SU-DHL-6 (cell line): ENCODE measurements at regions not wholly inside any gene's neighbourhood (a gene's known extent, or its start where the extent isn't known, plus 50 kb on each side); places are given as distances from the start of the nearest gene placed in this dataset.

Source experiments
- H2AFZ ChIP-seq: fragments of 200-600 bp; sonication (generic); 2 replicates; pipeline ENCODE4 v1.6.1; 2014; ENCODE audit warnings: low read depth, mild to moderate bottlenecking, moderate library complexity, mixed read lengths, antibody characterized with exemption, low read length; ENCODE audit not compliant: severe bottlenecking
- H3F3A ChIP-seq: fragments of 200-600 bp; shearing (Covaris generic); 2 replicates; pipeline ENCODE4 v1.6.0; 2016; ENCODE audit warnings: antibody characterized with exemption, mild to moderate bottlenecking; ENCODE audit not compliant: insufficient read depth
- H3K27ac ChIP-seq: fragments of 200-600 bp; sonication (generic); 2 replicates; pipeline ENCODE4 v1.5.1; 2016; ENCODE audit warnings: low read depth, mild to moderate bottlenecking, low read length, moderate library complexity, mixed read lengths
- H3K27me3 ChIP-seq: fragments of 200-600 bp; sonication (generic), shearing (Covaris generic); 2 replicates; pipeline ENCODE4 v1.6.0; 2014; ENCODE audit warnings: mild to moderate bottlenecking, low read length
- H3K36me3 ChIP-seq: fragments of 200-600 bp; sonication (generic); 2 replicates; pipeline ENCODE4 v1.6.1; 2014; ENCODE audit warnings: mild to moderate bottlenecking, low read length, mixed read lengths
- H3K4me2 ChIP-seq: fragments of 300-600, 200-600 bp; shearing (Covaris generic), sonication (generic); 2 replicates; pipeline ENCODE4 v1.6.0; 2014; ENCODE audit warnings: low read length, low read depth, mild to moderate bottlenecking; ENCODE audit not compliant: poor library complexity, severe bottlenecking
- H3K4me3 ChIP-seq: fragments of 200-600 bp; sonication (generic); 2 replicates; pipeline ENCODE4 v1.5.1; 2014; ENCODE audit warnings: antibody characterized with exemption, low read length, mild to moderate bottlenecking, mixed read lengths; ENCODE audit not compliant: insufficient read depth, poor library complexity, severe bottlenecking
- H3K79me2 ChIP-seq: fragments of 200-600 bp; sonication (generic); 2 replicates; pipeline ENCODE4 v1.6.1; 2014; ENCODE audit warnings: mild to moderate bottlenecking, low read length, moderate library complexity; ENCODE audit not compliant: insufficient read depth
- H3K9ac ChIP-seq: fragments of 200-600 bp; sonication (generic); 2 replicates; pipeline ENCODE4 v1.7.0; 2014; ENCODE audit warnings: mild to moderate bottlenecking, low read length
- H3K9me2 ChIP-seq: fragments of 200-600 bp; sonication (generic); replicated peaks from 2 replicates; pipeline ENCODE4 v1.6.1; 2014; ENCODE audit warnings: low read length; ENCODE audit not compliant: insufficient read depth
- H3K9me3 ChIP-seq: fragments of 200-600 bp; sonication (generic); 2 replicates; pipeline ENCODE4 v1.6.1; 2014; ENCODE audit warnings: low read length, mixed read lengths; ENCODE audit not compliant: insufficient read depth
- H4K20me1 ChIP-seq: fragments of 200-600 bp; sonication (generic); 2 replicates; pipeline ENCODE4 v1.6.1; 2014; ENCODE audit warnings: low read depth, mild to moderate bottlenecking, antibody characterized with exemption, low read length, moderate library complexity, mixed read lengths
- EZH2phosphoT487 ChIP-seq: fragments of 200-600 bp; sonication (generic), shearing (Covaris generic); conservative IDR thresholded peaks from 2 replicates; pipeline ENCODE4 v1.6.1; 2018; ENCODE audit warnings: mild to moderate bottlenecking, antibody characterized with exemption, low read length, moderate library complexity, mixed read lengths
- TF ChIP-seq, protein P1 (sequence below): fragments of 200-600 bp; sonication (generic); IDR thresholded peaks from one replicate; pipeline ENCODE4 v1.5.1; 2017; ENCODE audit warnings: antibody characterized with exemption, mild to moderate bottlenecking, low read length, moderate library complexity; ENCODE audit not compliant: insufficient read depth, poor library complexity, severe bottlenecking

DNA sequence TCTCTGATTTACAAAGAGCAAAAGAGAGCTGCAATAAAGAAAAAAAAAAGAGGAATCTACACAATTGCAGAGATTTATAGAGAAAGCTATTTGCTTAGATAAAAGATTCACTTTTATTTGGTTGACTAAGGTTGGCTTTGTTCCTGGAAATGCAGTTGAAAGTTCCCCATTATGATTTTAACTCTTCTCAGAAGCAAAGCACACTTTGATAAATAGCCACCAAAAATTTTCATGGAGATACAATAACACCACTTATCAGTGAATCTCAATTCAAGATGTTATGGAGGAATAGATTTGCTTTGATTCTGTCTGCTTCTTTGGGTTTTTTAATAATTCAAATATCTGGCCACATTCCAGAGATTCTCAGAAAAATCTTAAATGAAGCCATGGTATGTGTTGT, 88.5 kb upstream of the ANO3 start:
- Histone ChIP-seq H3K79me2 (no peaks in the 10 kb centered on the region), H2AFZ (no peak overlapping the region), H4K20me1 (no peaks in the 10 kb centered on the region), H3K9ac (no peak overlapping the region), H3K4me2 (no peak overlapping the region), H3K9me2 (no peaks in the 10 kb centered on the region), H3F3A (no peaks in the 10 kb centered on the region), H3K36me3 (peaks cover 6% of the 10 kb centered on the region; the same call in 1 of the 2 replicates), H3K4me3 (no peak overlapping the region), H3K9me3 (no peaks in the 10 kb centered on the region), H3K27me3 (no peaks in the 10 kb centered on the region), H3K27ac (no peak overlapping the region)
- no peak for TF ChIP-seq EZH2phosphoT487
- TF ChIP-seq, protein P1, sequence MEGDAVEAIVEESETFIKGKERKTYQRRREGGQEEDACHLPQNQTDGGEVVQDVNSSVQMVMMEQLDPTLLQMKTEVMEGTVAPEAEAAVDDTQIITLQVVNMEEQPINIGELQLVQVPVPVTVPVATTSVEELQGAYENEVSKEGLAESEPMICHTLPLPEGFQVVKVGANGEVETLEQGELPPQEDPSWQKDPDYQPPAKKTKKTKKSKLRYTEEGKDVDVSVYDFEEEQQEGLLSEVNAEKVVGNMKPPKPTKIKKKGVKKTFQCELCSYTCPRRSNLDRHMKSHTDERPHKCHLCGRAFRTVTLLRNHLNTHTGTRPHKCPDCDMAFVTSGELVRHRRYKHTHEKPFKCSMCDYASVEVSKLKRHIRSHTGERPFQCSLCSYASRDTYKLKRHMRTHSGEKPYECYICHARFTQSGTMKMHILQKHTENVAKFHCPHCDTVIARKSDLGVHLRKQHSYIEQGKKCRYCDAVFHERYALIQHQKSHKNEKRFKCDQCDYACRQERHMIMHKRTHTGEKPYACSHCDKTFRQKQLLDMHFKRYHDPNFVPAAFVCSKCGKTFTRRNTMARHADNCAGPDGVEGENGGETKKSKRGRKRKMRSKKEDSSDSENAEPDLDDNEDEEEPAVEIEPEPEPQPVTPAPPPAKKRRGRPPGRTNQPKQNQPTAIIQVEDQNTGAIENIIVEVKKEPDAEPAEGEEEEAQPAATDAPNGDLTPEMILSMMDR = no peak

GRCh38 chr11:26244207-26244606, 87.7 kb upstream of the ANO3 start:
- no peaks in the 10 kb centered on the region for H3K9me2 ChIP-seq
- no peak overlapping the region for H3K27ac ChIP-seq
- H3K4me2 ChIP-seq = no peak overlapping the region
- no peak for TF ChIP-seq EZH2phosphoT487
- TF ChIP-seq, protein P1 = no peak
- no peak overlapping the region for H3K4me3 ChIP-seq
- no peaks in the 10 kb centered on the region for H3F3A ChIP-seq
- H3K27me3 ChIP-seq = no peaks in the 10 kb centered on the region
- no peaks in the 10 kb centered on the region for H4K20me1 ChIP-seq
- peaks cover 6% of the 10 kb centered on the region; the same call in 1 of the 2 replicates for H3K36me3 ChIP-seq
- H3K79me2 ChIP-seq = no peaks in the 10 kb centered on the region
- H3K9ac ChIP-seq = no peak overlapping the region
- H2AFZ ChIP-seq = no peak overlapping the region
- no peaks in the 10 kb centered on the region for H3K9me3 ChIP-seq

DNA sequence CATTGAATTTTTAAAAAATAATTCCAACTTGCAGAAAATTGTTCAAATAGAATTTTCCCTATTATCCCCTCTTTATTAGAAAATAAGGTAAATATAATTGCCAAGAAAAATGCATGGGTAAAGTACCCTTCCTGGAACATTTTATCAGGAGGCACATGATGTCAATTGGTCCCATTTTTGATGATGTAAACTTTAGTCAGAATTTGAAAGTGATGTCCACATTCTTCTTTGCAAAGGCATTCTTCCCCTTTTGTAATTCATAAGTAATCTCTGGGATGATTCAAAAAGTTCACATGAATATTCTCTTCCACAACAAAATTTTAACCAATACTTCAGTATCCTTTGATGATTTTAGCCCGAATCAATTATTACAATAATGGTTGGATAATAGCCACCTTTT, 86.9 kb upstream of the ANO3 start:
- Histone ChIP-seq H2AFZ (no peak overlapping the region), H3F3A (no peaks in the 10 kb centered on the region), H3K9me3 (no peaks in the 10 kb centered on the region), H4K20me1 (no peaks in the 10 kb centered on the region), H3K36me3 (peaks cover 5% of the 10 kb centered on the region; the same call in 1 of the 2 replicates), H3K4me2 (no peak overlapping the region), H3K79me2 (no peaks in the 10 kb centered on the region), H3K9me2 (no peaks in the 10 kb centered on the region), H3K27ac (no peak overlapping the region), H3K27me3 (no peaks in the 10 kb centered on the region), H3K4me3 (no peak overlapping the region), H3K9ac (no peak overlapping the region)
- TF ChIP-seq, protein P1 = no peak
- no peak for TF ChIP-seq EZH2phosphoT487
